HG02840 (cell line): ENCODE measurements at regions not wholly inside any gene's neighbourhood (a gene's known extent, or its start where the extent isn't known, plus 50 kb on each side); places are given as distances from the start of the nearest gene placed in this dataset.

Experiments used
- ATAC-seq: cut with Tn5 transposase; IDR thresholded peaks from one replicate; pipeline ENCODE4 v1.9.1; 2021; ENCODE audit warnings: mild to moderate bottlenecking, moderate library complexity, moderate number of reproducible peaks; ENCODE audit not compliant: unreplicated experiment, low FRiP score

DNA sequence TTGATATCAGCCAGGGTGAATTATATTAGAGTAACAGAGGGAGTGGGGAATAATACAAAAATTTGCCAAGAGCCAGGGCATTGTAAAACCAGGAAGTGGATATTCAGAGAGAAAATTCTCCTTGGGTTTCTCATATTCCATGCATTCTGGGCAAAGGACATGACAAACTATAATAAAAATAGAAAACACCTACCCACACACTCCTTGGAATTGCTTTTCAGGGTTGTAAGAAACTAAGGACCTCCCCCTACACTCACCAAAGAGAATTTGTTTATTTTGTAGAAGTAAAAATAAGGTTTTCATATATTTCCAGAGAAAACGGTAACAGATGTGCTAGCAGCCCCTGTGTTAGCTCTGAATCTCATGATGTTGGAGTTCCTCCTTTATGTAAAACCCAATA, 649.6 kb downstream of the SLITRK1 start:
- no peak for ATAC-seq

GRCh38 chr13:83229574-83230305, 652.5 kb downstream of the SLITRK1 start:
- ATAC-seq: no peak

DNA sequence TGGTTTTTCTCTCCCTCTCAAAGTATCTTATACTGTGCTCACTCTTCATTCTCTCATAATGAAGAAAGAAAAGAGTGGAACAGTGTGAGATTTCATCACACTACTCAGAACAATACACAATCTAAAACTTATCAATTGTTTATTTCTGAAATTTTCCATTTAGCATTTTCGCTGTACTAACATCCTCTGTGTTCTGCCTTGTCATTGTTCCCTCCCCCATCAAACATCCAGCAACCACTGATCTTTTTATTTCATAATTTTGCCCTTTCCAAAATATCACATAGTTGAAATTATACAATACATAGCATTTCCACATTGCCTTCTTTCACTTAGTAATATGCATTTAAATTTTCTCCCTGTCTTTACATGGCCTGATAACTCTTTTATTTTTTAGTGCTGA, 658.7 kb downstream of the SLITRK1 start:
- no peak for ATAC-seq

DNA sequence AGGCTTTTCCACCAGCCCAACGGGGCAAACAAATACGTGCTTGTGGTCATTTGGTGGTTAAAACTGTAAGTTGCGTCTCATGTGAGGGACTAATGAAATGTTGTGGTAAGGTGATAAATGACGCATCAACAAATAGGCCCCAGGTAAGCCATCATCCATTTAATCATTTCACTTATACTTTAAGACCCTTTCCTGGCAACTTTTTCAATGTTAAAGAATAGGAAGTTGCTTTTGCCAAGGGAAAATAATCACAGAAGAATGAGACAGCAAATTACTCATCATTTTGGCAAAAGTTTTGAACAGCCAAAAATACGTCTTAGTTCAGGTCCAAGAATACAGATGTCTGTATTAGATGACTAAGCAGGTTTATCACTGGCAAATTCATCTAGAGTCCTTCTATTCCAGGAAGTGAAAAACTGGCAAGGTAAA, 660.4 kb downstream of the SLITRK1 start:
- ATAC-seq: no peak

- no peak for ATAC-seq
Measured at GRCh38 chr13:83221256-83221655, 661.0 kb downstream of the SLITRK1 start.

GRCh38 chr13:83220241-83220640, 662.0 kb downstream of the SLITRK1 start:
- ATAC-seq: no peak

DNA sequence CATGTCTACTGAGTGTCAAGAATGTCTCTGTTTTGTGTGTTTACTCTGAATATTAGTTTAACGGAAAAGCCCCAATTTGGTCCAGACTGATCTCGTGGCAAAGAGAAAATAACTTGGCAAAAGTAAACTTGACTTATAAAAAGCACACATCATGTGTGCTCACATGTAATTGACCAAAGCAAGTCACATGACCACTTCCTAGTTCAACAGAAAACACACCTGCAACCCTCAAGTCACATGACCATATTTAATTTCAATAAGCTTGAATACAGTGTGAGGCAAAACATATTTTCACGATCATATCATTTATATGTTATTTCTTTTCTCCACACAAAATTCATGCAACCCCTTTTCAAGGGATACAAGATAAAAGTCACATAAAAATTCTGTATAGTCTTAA, 662.4 kb downstream of the SLITRK1 start:
- ATAC-seq: no peak

- ATAC-seq: no peak
Measured at GRCh38 chr13:83216479-83217245, 665.6 kb downstream of the SLITRK1 start.

DNA sequence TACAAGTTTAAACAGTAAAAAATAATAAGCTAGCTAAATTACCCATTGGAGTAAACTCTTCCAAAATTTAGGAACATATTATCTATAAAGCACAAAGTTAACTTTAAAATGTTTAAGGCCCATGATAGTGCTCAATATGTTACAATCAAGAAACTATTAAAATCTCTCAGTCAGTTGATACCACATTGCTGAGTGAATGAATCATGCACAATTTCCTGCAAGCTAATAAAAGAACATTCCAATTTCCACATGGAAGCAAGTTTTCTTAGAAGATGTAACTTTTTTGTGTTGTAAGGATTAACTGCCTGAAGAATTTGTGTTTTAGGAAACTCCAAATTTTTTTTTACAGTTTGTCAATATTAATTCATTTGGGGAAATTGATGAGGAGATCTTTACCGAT, 666.6 kb downstream of the SLITRK1 start:
- ATAC-seq: no peak

DNA sequence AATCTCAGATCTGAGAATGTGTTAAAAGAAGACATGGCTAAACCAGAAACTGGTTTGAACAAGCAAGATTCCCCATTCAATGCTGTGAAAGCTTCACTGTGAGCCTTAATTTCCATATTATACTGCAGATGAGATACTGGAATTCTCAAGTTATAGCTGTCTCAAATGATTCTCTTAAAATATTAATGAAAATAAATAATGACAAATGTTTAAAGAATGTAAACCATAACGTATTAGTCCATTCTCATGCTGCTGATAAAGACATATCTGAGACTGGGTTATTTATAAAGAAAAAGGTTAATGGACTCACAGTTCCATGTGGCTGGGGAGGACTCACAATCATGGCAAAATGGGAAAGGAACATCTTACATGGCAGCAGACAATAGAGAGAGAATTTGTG, 667.8 kb downstream of the SLITRK1 start:
- ATAC-seq: no peak

DNA sequence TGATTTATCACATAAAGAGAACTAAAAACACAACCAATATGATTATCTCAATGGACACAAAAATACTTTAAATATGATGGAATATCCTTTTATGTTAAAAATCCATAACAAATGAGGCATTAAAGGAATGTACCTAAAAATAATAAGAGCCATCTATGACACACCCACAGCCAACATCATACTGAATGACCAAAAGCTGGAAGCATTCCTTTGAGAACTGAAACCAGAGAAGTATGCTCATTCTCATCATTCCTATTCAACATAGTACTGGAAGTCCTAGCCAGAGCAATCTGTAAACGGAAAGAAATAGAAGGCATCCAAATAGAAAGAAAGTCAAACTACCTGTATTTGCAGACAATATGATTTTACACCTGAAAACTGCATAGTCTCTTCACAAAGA, 671.0 kb downstream of the SLITRK1 start:
- ATAC-seq: no peak

GRCh38 chr13:83204886-83205285, 677.4 kb downstream of the SLITRK1 start:
- no peak for ATAC-seq

DNA sequence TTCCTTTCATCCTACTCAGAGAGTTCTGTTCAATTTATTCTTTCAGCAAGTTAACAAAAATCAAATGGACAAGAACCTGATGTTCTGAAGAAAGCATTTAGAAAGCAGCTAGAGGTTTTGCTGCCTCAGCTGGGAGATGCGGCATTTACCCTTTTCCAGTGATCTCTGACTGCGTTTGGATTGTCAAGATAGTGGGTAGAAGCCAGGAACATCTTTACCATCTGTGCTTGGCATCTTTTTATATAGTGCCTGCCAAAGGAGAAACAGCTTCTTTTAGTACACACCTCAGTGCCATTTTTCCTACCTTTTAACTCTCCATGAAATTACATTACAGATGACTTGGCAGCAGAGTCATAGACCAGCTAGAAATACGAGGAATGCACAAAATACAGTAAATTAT, 680.8 kb downstream of the SLITRK1 start:
- no peak for ATAC-seq

GRCh38 chr13:83197316-83197715, 685.0 kb downstream of the SLITRK1 start:
- ATAC-seq: no peak

DNA sequence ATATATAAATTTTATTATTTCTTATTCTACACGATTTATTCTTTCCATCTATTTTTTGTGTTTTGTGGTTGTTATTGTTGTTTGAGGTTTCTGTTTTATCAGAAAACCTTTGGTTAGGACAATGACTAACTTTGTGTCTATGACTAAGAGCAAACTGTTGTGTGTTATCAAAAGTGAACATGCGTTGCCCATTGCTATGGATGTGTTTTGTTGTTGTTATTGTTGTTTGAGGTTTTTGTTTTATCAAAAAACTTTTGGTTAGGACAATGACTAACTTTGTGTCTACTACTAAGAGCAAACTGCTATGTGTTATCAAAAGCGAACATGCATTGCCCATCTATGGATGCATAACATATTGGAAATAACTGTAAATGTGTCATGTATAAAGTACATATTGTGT, 692.3 kb downstream of the SLITRK1 start:
- ATAC-seq: no peak

DNA sequence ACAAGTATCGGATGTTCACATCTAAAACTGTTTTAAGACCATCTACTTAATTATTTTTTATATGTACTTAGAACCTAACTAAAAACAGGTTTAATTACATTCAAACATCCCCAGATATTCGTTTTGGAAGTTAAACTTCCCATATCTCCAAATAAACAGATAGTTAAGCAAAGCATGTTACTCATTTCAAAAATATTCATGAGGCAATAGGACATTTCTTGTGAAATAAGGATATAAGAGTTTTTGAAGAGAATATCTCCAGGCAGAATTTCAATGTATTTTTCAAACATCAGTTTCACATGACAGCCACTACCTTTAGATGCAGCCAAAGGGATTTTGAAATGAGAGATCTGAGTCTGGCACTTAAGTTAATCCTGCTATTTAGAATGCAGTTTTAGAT, 697.5 kb downstream of the SLITRK1 start:
- no peak for ATAC-seq

- no peak for ATAC-seq
Measured at GRCh38 chr13:83184150-83184475, 698.2 kb downstream of the SLITRK1 start.

DNA sequence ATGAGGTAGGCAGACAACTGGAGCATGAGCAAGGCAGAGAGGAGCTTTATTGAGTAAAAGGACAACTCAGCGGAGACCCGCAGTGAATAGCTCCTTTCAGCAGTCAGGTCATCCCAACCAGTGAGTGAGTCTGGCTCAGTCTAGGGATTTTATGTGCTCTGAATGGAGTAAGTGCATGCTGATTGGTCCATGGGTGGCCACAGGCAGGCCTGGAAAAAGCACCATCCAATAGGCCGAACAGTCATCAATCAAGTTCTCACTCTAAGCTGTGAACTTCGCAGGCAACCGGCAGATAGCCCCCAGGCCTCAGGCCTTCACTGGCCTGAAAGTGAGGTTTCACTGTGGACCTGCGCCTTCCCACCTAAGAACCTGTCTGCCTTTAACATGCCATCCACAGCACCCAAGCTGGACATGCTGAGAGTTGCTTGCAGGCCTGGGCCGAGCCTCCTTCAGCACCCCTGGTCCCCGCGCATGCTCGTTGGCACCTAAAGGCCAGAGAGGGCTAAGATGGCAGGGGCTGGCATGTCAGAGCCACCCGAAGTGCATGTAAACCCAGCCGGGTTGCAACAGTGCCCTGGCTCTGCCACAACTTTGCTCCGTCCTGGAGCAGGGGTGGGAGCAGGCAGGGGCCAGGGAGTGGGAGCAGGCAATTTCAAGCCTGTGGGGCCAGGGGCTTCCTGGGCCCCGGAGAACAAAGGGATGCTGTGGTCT, 698.7 kb downstream of the SLITRK1 start:
- no peak for ATAC-seq

DNA sequence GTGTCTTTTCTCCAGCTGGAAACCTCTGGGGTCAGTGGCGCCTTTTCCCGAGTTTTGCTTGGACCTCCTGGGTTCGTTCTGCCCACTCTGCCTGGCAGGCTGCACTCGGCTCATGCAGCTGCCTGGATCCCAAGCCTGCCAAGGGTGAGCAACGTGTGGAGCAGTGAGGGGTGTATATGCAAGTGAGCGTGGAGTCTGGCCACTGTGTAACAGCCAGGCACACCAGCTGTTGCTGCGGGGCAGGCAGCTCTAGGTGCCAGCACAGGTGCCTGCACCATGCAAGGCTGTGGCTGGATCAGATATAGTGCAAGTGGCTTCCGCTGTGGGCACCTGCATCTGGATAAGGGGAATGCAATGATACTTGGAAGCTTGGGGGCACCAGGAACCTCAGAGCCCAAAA, 699.4 kb downstream of the SLITRK1 start:
- ATAC-seq: no peak

GRCh38 chr13:83178008-83178407, 704.3 kb downstream of the SLITRK1 start:
- no peak for ATAC-seq

GRCh38 chr13:83168590-83168989, 713.7 kb downstream of the SLITRK1 start:
- no peak for ATAC-seq

- no peak for ATAC-seq
Measured at GRCh38 chr13:83167203-83167602, 715.1 kb downstream of the SLITRK1 start.
